Activated CD4-positive, alpha-beta memory T cell treated with anti-CD3 and anti-CD28 coated beads for 36 hours (primary cell): ENCODE measurements at regions not wholly inside any gene's neighbourhood (a gene's known extent, or its start where the extent isn't known, plus 50 kb on each side); places are given as distances from the start of the nearest gene placed in this dataset.

ENCODE experiments used
- CTCF ChIA-PET: fragments of 350-600 bp; sonication (Branson Sonifier 250); formaldehyde crosslinking; loops from one replicate; lab custom pipeline; 2021; ENCODE audit warnings: antibody characterized with exemption, inconsistent platforms; lab: Charles Lee
- POLR2A ChIA-PET: fragments of 350-600 bp; sonication (Branson Sonifier 250); formaldehyde crosslinking; loops from one replicate; lab custom pipeline; 2021; ENCODE audit warnings: antibody characterized with exemption; lab: Charles Lee
- DNase-seq: peaks from one replicate; pipeline ENCODE4 v3.0.0-alpha.2; 2020
- H3K27ac Mint-ChIP-seq: one replicate; pipeline ENCODE4 v1.8.0; 2021; ENCODE audit warnings: mixed read lengths
- H3K27me3 Mint-ChIP-seq: one replicate; pipeline ENCODE4 v1.8.0; 2021; ENCODE audit warnings: mixed read lengths
- H3K36me3 Mint-ChIP-seq: one replicate; pipeline ENCODE4 v1.8.0; 2021; ENCODE audit warnings: mixed read lengths
- H3K4me1 Mint-ChIP-seq: one replicate; pipeline ENCODE4 v1.8.0; 2021; ENCODE audit warnings: low read depth, mixed read lengths
- H3K4me3 Mint-ChIP-seq: one replicate; pipeline ENCODE4 v1.8.0; 2021; ENCODE audit warnings: mild to moderate bottlenecking, mixed read lengths
- H3K9me3 Mint-ChIP-seq: one replicate; pipeline ENCODE4 v1.8.0; 2021; ENCODE audit warnings: mixed read lengths
- intact Hi-C: fragments of 100-400 bp; cut with micrococcal nuclease; formaldehyde crosslinking; loops from one replicate; pipeline ENCODE4 v1.15.1; 2023

DNA sequence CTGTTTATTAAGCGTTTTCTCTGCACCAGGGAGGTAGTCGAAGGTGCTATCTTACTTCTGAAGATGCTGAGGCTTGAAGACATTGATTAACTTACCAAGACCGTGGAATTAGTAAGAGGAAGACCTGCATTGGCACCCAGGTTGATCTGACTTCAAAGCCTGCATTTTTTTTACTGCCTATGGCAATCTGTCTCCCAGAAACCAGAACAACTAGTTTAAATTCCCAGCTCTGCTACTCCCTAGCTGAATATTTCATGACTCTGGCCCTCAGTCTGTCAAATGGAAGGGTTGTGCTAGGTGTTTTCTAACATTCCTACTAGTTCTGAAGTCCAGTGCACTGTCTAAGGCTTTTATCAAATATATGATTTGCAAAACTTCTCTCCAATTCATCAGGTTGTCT, 52.0 kb upstream of the GRAMD1B start:
- H3K4me1 Mint-ChIP-seq, result peaks cover 38% of the 10 kb centered on the region
- ChIA-PET POLR2A (no interaction called here), CTCF (interaction anchor here (1.8 kb wide), 1 partner anchor 21 kb away, joined by 4 read pairs; no protein-coding TSS in a partner anchor)
- no peak for DNase-seq
- H3K27ac Mint-ChIP-seq, result no peak overlapping the region
- H3K4me3 Mint-ChIP-seq, result no peak overlapping the region
- H3K9me3 Mint-ChIP-seq, result no peaks in the 10 kb centered on the region
- intact Hi-C loops, result no loop called here
- no peaks in the 10 kb centered on the region for H3K36me3 Mint-ChIP-seq
- no peaks in the 10 kb centered on the region for H3K27me3 Mint-ChIP-seq

- Mint-ChIP-seq H3K27me3 (no peaks in the 10 kb centered on the region), H3K4me1 (peaks cover 38% of the 10 kb centered on the region), H3K9me3 (no peaks in the 10 kb centered on the region), H3K27ac (no peak overlapping the region), H3K4me3 (no peak overlapping the region), H3K36me3 (no peaks in the 10 kb centered on the region)
- intact Hi-C loops, result no loop called here
- ChIA-PET CTCF (interaction anchor here (1.8 kb wide), 1 partner anchor 20 kb away, joined by 4 read pairs; no protein-coding TSS in a partner anchor), POLR2A (no interaction called here)
- no peak for DNase-seq
Observed at GRCh38 chr11:123377355-123377754, 52.7 kb upstream of the GRAMD1B start.

DNA sequence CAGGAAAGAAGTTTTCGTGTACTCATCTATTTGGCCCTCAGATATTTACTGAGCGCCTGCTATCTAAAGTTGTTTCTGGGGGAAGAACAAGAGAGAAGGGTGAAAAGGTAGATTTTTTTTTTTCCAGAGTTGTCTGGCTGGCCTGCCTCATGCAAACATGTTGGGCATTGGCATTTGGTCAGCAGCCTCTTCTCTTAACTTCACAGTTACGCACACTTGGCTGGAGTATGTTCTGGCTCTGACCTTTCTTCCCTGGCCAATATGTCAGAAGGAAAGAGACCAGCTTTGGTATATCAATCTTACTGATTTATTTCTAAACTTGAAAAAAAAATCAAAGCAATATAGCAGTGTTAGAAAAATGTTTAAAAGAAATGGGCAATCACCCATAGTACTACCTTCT, 54.2 kb upstream of the GRAMD1B start:
- ChIA-PET POLR2A (no interaction called here), CTCF (no interaction called here)
- H3K27ac Mint-ChIP-seq, result no peak overlapping the region
- no peak overlapping the region for H3K4me3 Mint-ChIP-seq
- H3K36me3 Mint-ChIP-seq, result no peaks in the 10 kb centered on the region
- DNase-seq, result no peak
- H3K27me3 Mint-ChIP-seq, result no peaks in the 10 kb centered on the region
- H3K9me3 Mint-ChIP-seq, result no peaks in the 10 kb centered on the region
- intact Hi-C loops, result no loop called here
- peaks cover 30% of the 10 kb centered on the region for H3K4me1 Mint-ChIP-seq

- Mint-ChIP-seq H3K36me3 (peaks cover 3% of the 10 kb centered on the region), H3K9me3 (no peaks in the 10 kb centered on the region), H3K27ac (no peak overlapping the region), H3K4me1 (peaks cover 25% of the 10 kb centered on the region), H3K4me3 (no peak overlapping the region), H3K27me3 (peaks cover 3% of the 10 kb centered on the region)
- intact Hi-C loops, result loop anchor here (1.0 kb wide), 2 partner anchors 8 to 72 kb away; no protein-coding TSS in a partner anchor
- ChIA-PET CTCF (interaction anchor here (0.6 kb wide), 1 partner anchor 10 kb away, joined by 3 read pairs; no protein-coding TSS in a partner anchor), POLR2A (no interaction called here)
- DNase-seq, result no peak
Observed at GRCh38 chr11:123374622-123374968, 55.5 kb upstream of the GRAMD1B start.

DNA sequence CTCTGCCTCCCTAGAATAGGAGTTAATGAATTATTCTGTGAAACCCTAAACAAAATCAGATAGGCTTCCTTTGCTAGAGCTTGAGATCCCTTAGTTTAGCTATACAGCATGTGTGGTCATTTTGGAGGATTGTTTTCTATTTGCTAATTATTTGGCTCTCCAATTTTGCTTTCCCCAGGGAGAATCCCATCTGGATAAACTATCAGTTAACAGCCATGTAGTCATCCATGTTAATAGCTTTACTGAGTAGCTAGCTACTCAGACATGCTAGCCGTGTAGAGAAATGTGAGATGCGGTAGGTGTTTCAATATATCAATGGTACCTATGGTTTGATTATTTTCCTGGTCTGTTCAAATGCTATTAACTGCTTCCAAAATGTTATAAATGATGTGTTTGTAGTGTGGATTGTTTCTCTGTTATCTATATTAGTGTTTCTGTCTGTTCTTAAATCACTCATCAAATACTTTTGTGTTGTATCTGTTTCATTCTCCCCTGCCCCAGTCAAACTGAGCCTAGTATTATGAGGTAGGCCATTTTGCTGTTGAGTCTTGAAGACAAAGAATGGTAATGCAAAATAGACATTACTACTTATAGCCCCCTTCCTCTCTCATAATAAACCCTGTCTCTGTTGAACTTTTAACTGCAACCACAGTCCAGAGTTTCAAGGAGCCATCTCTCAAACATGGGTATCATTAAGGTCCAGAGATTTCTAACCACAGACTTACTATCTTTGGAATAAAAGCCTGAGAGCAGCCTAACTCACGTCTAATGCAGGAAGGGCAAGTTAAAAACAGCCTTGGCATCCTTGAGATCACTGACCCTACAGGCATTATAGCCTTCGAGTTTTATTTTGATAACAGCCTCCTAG, 56.1 kb upstream of the GRAMD1B start:
- no peaks in the 10 kb centered on the region for H3K9me3 Mint-ChIP-seq
- no peak for DNase-seq
- peaks cover 3% of the 10 kb centered on the region for H3K27me3 Mint-ChIP-seq
- ChIA-PET CTCF (interaction anchor here (0.6 kb wide), 1 partner anchor 17 kb away, joined by 5 read pairs; no protein-coding TSS in a partner anchor), POLR2A (interaction anchor here (1.0 kb wide), 1 partner anchor 15 kb away, joined by 3 read pairs; no protein-coding TSS in a partner anchor)
- intact Hi-C loops, result loop anchor here (1.0 kb wide), 2 partner anchors 8 to 72 kb away; no protein-coding TSS in a partner anchor
- H3K4me1 Mint-ChIP-seq, result peaks cover 25% of the 10 kb centered on the region
- H3K4me3 Mint-ChIP-seq, result no peak overlapping the region
- H3K27ac Mint-ChIP-seq, result no peak overlapping the region
- H3K36me3 Mint-ChIP-seq, result peaks cover 3% of the 10 kb centered on the region

DNA sequence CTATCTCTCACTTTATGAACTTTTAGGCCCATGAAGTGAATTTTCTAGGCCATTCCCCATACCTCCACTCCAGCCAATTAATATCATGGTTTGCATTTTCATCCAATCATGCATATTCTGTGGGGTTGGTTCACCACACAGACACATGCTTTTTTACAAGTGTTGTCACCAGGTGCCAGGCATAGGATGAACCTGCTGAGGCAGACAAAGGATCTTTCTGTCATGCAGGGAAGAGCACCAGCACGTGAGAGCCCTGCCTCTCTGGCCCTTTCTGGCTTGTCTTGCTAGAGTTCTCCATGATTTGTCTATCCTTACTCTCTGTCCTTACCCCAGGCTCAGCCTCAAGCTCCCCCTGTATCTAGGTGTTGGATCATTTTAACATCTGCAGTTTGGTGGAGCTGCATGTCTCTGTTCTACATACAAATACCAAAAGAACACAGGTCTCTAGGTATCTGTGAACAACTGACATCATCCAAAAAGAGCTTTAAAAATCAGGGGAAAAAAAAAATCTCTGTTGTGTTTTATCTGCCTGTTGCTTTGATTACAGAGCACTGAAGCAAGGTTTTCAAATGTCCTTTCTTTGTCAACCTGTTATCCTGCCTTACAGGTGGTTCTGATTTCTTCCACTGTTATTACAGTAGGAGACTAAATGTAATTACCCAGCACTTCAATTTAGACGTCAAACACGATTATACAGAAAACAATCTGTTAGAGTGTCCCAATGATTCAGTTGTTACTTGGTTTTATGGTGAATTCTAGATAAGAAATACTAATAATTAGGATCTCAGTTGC, 58.4 kb upstream of the GRAMD1B start:
- no peaks in the 10 kb centered on the region for H3K9me3 Mint-ChIP-seq
- ChIA-PET CTCF (interaction anchor here (1.1 to 1.6 kb wide), 2 partner anchors 10 to 14 kb away, joined by 3 to 4 read pairs; no protein-coding TSS in a partner anchor), POLR2A (no interaction called here)
- no peak overlapping the region for H3K4me3 Mint-ChIP-seq
- H3K27me3 Mint-ChIP-seq, result peaks cover 5% of the 10 kb centered on the region
- H3K27ac Mint-ChIP-seq, result no peak overlapping the region
- intact Hi-C loops, result no loop called here
- peaks cover 9% of the 10 kb centered on the region for H3K36me3 Mint-ChIP-seq
- H3K4me1 Mint-ChIP-seq, result peaks cover 17% of the 10 kb centered on the region
- DNase-seq, result no peak

DNA sequence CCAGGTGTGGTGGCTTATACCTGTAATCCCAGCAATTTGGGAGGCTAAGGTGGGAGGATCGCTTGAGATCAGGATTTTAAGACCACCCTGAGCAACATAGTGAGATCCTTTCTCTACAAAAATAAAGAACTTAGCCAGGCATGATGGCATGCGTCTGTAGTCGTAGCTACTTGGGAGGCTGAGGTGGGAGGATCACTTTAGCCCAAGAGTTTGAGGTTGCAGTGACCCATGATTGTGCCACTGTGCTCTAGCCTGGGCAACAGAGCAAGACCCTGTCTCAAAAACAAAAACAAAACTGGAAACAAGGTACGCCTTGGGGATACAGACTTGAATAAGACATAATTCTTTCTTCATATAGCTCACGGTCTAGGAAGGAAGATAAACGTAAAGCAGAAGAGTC, 63.1 kb upstream of the GRAMD1B start:
- Mint-ChIP-seq H3K4me1 (peaks cover 22% of the 10 kb centered on the region), H3K36me3 (peaks cover 9% of the 10 kb centered on the region), H3K27me3 (peaks cover 23% of the 10 kb centered on the region), H3K4me3 (no peak overlapping the region), H3K9me3 (no peaks in the 10 kb centered on the region), H3K27ac (no peak overlapping the region)
- CTCF ChIA-PET, result interaction anchor here (1.0 kb wide), 1 partner anchor 41 kb away, joined by 3 read pairs; no protein-coding TSS in a partner anchor
- intact Hi-C loops, result no loop called here
- POLR2A ChIA-PET, result interaction anchor here (0.8 kb wide), 1 partner anchor 8 kb away, joined by 4 read pairs; no protein-coding TSS in a partner anchor
- no peak for DNase-seq

DNA sequence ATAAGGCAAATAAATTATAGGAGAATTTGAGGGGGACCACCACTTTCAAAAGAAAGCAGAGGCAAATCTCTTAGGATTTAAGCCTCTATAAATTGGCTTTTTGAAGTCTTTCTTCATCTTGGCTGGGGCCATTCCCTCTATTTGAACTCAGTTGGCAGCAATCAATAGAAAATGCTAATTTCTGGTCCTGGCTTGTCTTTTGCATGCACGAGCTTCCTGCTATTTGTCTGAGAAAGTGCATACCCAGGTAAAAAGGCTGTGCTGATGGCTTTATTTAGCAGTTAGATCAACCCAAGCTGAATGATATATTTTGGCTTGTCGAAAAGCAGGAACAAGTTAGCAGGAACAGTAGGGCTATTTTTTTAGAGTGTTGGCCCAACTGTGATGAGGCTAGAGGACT, 64.1 kb upstream of the GRAMD1B start:
- ChIA-PET CTCF (no interaction called here), POLR2A (no interaction called here)
- H3K4me1 Mint-ChIP-seq, result peaks cover 19% of the 10 kb centered on the region
- no peaks in the 10 kb centered on the region for H3K9me3 Mint-ChIP-seq
- peaks cover 9% of the 10 kb centered on the region for H3K36me3 Mint-ChIP-seq
- no peak overlapping the region for H3K27ac Mint-ChIP-seq
- H3K4me3 Mint-ChIP-seq, result no peak overlapping the region
- peaks cover 29% of the 10 kb centered on the region for H3K27me3 Mint-ChIP-seq
- no peak for DNase-seq
- intact Hi-C loops, result no loop called here

DNA sequence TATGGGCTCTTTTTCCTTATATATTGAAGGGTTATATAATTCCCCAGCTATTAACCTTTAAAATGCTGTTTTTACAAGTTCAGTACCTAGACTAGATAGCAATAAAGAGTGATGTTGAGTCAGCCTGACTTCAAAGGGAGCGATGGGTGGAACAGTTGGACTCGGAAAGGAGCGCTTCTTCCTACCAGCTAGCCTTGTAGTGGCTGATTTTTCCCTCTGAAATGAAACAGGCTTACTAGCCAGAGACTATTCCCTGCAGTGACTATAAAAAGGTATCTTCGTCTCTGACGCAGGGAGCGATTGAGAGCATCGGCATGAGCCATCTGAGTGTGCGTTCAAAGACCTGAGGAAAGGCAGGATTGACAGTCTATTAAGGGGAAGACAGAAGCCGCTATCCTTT, 66.0 kb upstream of the GRAMD1B start:
- Mint-ChIP-seq H3K4me1 (peaks cover 25% of the 10 kb centered on the region), H3K36me3 (peaks cover 5% of the 10 kb centered on the region), H3K9me3 (no peaks in the 10 kb centered on the region), H3K4me3 (peak overlapping the region; percentile 22), H3K27ac (no peak overlapping the region), H3K27me3 (peaks cover 36% of the 10 kb centered on the region)
- POLR2A ChIA-PET, result no interaction called here
- CTCF ChIA-PET, result interaction anchor here (0.7 kb wide), 2 partner anchors 11 to 153 kb away, joined by 3 read pairs; no protein-coding TSS in a partner anchor
- no peak for DNase-seq
- intact Hi-C loops, result no loop called here

- H3K27me3 Mint-ChIP-seq, result peaks cover 40% of the 10 kb centered on the region
- ChIA-PET POLR2A (interaction anchor here (0.6 kb wide), 1 partner anchor 25 kb away, joined by 3 read pairs; no protein-coding TSS in a partner anchor), CTCF (interaction anchor here (0.7 kb wide), 1 partner anchor 153 kb away, joined by 3 read pairs; no protein-coding TSS in a partner anchor)
- no peak for DNase-seq
- H3K4me1 Mint-ChIP-seq, result peaks cover 28% of the 10 kb centered on the region
- peak overlapping the region; percentile 6 for H3K4me3 Mint-ChIP-seq
- H3K36me3 Mint-ChIP-seq, result peaks cover 5% of the 10 kb centered on the region
- no peak overlapping the region for H3K27ac Mint-ChIP-seq
- no peaks in the 10 kb centered on the region for H3K9me3 Mint-ChIP-seq
- intact Hi-C loops, result loop anchor here (1.0 kb wide), 1 partner anchor 18 kb away; no protein-coding TSS in a partner anchor
Observed at GRCh38 chr11:123363556-123363955, 66.5 kb upstream of the GRAMD1B start.

- no peaks in the 10 kb centered on the region for H3K9me3 Mint-ChIP-seq
- peaks cover 5% of the 10 kb centered on the region for H3K36me3 Mint-ChIP-seq
- H3K27me3 Mint-ChIP-seq, result peaks cover 40% of the 10 kb centered on the region
- intact Hi-C loops, result loop anchor here (1.0 kb wide), 1 partner anchor 18 kb away; no protein-coding TSS in a partner anchor
- DNase-seq, result no peak
- peak overlapping the region; percentile 28 for H3K4me3 Mint-ChIP-seq
- no peak overlapping the region for H3K27ac Mint-ChIP-seq
- ChIA-PET CTCF (interaction anchor here (1.6 to 1.9 kb wide), 2 partner anchors 44 to 62 kb away, joined by 4 read pairs; no protein-coding TSS in a partner anchor), POLR2A (no interaction called here)
- H3K4me1 Mint-ChIP-seq, result peaks cover 31% of the 10 kb centered on the region
Observed at GRCh38 chr11:123362941-123363340, 67.1 kb upstream of the GRAMD1B start.
